ENCODE measurements at regions not wholly inside any gene's neighbourhood (a gene's known extent, or its start where the extent isn't known, plus 50 kb on each side); places are given as distances from the start of the nearest gene placed in this dataset.
"Not testable (repeated sequence)": the region's sequence is repeated elsewhere in the genome, so short reads cannot be mapped to it uniquely, and the experiment has no call there.

- no peak for DNase-seq
Measured at GRCh38 chr6:112939563-112939962, 592.4 kb downstream of the RFPL4B start.

GRCh38 chr6:112941613-112942012 lies 594.5 kb downstream of the RFPL4B start:
- DNase-seq: no peak

DNA sequence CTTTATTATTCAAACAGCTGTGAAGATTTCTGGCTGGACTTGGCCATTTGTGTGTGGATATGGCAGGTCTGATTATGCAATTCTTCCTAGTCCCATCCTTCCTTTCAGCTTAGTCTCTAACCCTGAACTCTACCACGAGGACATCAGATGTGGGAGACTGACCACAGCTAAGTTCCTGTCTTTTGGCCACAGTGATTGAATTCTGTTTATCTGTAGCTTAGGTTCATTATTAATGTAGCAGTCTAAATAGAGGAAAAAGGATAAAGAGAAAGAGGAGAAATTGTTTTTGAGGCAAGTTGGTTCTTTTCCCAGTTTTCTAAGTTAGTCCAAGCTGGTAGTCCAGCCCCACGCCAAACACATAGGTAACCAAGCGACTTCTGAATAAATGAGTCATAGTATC lies 598.9 kb downstream of the RFPL4B start:
- DNase-seq: no peak

DNA sequence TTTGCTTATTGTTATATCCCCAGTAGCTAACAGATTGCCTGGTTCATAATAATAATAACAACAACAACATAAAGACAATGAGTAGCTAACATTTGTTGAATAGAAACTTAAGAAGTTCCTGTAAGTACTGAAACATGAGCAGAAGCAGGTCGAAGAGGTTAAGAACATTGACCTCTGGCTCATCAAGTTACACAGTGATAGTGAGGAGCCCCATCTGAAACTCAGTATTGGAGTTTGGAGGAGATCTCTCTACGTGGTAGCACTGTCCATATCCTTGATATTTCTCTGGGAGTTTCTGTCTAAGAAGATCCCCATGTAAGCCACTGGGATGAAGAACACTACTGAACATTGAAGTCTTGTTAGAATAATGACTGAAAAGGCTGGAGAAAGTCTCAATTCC lies 600.4 kb downstream of the RFPL4B start:
- no peak for DNase-seq

GRCh38 chr6:112951829-112952228 lies 604.7 kb downstream of the RFPL4B start:
- peak; percentile 3 for DNase-seq

DNA sequence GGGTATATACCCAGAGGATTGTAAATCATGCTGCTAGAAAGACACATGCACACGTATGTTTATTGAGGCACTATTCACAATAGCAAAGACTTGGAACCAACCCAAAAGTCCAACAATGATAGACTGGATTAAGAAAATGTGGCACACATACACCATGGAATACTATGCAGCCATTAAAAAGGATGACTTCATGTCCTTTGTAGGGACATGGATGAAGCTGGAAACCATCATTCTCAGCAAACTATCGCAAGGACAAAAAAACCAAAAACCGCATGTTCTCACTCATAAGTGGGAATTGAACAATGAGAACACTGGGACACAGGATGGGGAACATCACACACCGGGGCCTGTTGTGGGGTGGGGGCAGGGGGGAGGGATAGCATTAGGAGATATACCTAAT lies 608.6 kb downstream of the RFPL4B start:
- not testable (repeated sequence) for DNase-seq

DNA sequence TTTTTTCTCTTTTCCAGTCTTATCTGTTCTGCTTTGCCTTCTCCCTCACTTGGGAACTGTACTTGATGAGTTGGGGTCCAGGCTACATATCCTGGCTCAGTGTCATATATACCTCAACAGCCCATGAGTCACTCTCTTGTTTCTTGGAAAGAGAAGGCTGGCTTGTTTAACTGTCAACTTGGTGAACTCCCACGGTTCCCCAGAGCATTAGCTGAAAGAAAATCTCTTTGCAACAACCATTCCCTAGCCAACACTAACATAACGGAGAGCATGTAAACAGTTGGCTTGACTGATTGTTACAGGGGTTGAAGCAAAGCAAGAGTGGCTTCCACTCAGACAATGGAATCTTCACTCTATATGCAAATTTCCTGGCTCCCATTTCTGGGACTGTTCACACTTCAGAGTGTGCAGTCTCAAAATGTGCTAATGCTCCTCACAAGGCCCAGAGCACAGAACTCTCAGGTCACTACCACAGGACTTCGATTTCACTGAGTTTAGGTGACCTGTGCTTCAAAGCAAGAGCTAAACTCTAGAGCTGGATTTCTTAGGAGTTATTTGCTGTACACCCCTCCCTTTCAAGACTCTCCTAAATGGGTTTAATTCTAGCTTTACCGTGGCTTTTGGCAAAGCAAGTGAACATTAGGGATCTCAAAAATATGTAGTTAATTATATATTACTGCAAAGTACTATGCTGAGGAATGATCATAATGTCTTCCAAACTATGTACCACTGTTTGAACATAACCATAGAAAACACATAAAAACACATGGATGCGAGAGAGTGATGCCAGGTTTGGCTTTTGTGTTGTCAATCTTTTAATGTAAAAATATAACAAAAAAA lies 609.8 kb downstream of the RFPL4B start:
- no peak for DNase-seq

DNA sequence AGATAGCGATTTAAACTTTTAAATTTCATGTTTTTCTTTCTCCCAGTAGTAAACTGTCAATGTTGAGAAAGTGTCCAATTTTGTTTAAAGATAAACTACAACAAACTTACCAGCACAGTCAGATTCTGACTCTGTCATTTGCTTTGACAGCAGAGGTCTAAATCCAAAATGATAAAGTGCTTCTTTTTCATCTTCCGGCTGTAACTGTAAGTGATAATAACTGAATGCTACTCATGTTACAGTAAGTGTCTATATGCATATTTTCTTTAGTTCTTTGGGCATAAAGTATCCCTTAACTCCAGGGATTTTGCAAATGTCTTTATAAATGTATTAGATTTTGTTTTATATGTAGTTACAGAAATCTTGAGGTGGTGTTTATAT lies 610.4 kb downstream of the RFPL4B start:
- DNase-seq: no peak

DNA sequence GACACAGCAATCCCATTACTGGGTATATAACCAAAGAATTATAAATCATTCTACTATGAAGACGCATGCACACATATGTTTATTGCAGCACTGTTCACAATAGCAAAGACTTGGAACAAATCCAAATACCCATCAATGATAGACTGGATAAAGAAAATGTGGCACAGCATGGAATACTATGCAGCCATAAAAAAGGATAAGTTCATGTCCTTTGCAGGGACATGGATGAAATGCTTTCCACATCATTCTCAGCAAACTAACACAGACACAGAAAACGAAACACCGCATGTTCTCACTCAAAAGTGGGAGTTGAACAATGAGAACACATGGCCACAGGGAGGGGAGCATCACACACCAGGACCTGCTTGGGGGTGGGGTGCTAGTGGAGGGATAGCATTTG lies 613.0 kb downstream of the RFPL4B start:
- not testable (repeated sequence) for DNase-seq

GRCh38 chr6:112967974-112968373 lies 620.8 kb downstream of the RFPL4B start:
- no peak for DNase-seq

DNA sequence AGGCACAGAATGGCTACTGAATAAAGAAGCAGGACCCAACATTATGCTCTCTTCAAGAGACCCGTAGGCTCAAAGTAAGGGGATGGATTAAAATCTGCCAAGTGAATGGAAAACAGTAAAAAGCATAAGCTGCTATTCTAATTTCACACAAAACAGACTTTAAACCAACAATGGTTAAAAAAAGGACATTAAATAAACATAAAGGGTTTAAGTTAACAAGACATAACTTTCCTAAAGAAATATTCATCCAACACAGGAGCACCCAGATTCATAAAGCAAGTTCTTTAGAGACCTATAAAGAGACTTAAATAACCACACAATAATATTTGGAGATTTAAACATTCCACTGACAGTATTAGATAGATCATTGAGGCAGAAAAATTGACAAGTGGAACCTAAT lies 624.5 kb downstream of the RFPL4B start:
- DNase-seq: no peak

- DNase-seq: not testable (repeated sequence)
Measured at GRCh38 chr6:112974931-112975330, 627.8 kb downstream of the RFPL4B start.

- not testable (repeated sequence) for DNase-seq
Measured at GRCh38 chr6:112976579-112976978, 629.4 kb downstream of the RFPL4B start.

DNA sequence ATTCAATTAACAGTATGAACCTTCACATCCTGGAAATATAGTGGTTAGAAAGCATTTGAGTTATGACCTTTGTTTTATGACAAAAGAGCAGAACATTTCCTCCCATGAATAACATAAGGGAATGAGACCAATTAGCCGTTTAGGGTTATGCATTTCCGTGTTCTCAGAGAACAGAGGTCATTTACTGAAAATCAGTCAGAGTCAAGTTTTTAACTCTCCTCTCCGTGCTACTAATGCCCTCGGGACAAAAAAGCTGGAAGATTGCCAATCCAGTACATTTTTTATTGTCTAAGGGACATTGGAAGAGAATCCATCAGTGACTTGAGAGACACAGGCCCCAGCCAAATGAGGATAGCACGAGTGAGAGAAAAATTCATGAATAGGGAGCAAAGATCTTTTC lies 632.7 kb downstream of the RFPL4B start:
- no peak for DNase-seq

DNA sequence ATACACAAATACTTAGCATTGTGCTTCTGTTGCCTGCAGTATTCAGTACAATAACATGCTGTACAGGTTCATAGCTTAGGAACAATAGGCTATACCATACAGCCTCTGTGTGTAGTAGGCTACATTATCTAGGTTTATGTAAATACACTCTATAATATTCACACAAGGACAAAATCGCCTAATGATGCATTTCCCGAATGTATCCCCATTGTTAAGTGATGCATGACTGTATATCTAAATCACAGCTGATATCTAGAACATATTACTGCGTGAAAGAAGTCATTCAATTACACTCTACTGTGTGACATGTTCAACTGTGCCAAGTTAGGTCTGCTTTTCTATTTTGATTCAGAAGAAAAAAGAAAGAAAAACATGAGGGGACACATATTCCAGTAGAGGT lies 633.5 kb downstream of the RFPL4B start:
- DNase-seq: no peak

DNA sequence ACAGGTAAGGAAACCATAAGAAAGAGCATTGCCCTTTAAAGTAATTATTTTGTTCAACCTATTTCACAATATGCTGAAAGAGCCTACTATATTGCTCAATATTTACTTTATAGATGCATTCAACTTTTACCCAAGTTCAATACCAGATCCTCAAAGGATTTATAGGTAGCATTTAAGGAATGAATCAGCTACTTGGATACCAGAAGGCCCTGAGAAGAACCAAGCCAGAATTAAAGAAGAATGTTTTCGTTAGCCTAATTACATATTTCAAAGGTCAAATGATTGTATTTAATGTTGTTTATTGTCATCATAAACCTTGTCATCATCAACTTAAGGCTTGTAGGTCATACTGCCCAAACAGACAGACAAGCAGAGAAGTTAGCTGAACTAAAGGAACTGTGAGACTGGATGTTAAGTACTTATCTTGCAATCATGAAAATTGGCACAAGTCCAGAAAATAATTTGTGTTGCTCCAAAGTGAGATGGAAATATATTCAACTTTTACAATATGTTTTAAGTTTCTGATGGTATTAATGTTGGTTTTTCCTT lies 636.7 kb downstream of the RFPL4B start:
- DNase-seq: no peak

DNA sequence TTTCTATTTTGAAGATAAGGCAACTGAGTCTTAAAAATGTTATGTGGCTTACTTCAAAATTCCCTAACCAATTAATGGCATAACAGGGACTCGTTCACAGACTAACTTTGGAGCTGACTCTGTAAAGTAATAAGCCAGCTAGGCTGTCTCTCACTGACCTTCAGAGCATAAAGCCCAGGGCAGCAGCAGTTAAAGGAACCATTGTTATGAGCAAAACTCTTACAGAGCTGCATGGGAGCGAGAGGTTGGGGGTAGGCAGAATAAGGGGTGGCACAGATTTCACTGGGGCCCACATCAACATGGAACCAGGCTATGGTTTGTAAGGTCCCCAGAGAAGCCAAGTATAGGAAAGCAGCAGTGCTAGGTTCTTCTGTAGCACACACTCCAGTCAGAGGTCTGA lies 637.8 kb downstream of the RFPL4B start:
- DNase-seq: no peak

DNA sequence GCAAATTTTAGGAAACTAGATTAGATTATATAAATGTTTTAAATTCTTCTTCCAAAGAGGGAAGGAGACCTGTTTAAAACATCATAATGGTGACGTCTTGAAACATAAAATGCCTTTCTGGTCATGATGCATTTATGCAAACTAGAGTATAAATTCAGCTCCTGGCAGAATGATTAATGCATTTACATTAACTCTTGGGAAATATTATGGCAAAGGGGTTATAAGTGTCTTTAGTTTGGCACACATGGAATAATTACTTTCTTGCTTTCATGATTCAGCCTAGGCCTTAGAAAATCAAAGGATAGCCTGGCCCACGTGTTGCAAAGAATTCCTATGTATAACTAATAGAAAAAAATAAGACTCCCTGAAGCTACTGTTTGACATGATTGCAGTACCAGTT lies 639.2 kb downstream of the RFPL4B start:
- no peak for DNase-seq

DNA sequence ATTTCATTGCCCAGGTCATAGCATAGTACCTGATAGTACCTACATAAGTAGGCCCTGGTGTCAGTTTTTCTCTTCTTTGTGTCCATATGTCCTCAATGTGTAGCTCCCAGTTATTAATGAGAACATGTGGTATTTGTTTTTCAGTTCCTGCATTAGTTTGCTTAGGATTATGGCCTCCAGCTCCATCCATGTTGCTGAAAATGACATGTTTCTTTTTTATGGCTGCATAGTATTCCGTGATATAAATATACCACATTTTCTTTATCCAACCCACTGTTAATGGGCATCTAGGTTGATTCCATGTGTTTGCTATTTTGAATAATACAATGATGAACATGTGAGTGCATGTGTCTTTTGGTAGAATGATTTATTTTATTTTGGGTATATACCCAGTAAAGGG lies 641.6 kb downstream of the RFPL4B start:
- no peak for DNase-seq

GRCh38 chr6:112990971-112991370 lies 643.8 kb downstream of the RFPL4B start:
- no peak for DNase-seq

DNA sequence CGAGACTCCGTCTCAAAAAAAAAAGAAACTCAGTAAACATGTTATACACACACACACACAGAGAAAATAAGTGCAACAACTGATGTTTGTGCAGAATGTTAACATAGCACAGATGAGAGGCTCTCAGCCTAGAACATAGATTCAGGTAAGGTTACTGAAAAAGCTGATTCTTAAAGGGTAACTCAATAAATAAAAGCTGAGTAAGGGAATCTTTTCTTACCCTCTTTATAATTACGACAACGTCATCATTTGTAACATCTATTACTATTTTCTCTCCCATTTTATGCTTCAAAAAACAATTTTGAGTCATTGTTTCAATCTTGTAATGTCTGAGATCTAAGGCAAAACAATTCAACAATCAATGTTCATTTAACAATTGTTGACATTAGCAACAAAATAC lies 644.8 kb downstream of the RFPL4B start:
- no peak for DNase-seq

DNA sequence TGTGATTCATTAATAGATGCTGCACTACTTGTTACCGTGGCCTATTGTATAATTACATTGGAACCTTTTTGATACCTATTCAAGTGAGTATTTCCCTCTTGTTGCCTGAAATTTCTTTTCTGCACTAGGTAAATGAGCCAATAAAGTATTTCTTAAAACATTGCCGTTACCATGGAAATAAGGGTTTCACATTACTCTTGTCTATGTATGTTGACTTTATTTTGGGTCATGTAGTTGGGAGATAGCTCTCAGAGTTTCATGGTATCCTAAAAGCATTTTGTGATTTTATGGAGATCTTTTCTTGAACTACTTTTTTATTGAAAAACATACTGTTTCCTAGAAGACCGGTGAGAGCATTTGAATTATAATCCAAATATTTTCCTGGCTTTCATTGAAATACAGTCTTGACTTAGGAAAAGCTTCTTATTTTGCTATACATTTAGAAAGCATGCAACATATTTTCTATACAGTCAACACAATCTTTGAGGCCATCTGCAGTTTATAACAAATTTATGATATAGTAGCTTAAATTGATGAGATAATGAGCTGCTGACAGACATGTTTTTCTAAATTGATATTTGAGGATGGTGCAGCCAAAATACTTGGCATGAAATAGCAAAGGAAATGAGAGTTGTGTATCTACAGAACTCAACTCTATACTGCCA lies 650.4 kb downstream of the RFPL4B start:
- no peak for DNase-seq

DNA sequence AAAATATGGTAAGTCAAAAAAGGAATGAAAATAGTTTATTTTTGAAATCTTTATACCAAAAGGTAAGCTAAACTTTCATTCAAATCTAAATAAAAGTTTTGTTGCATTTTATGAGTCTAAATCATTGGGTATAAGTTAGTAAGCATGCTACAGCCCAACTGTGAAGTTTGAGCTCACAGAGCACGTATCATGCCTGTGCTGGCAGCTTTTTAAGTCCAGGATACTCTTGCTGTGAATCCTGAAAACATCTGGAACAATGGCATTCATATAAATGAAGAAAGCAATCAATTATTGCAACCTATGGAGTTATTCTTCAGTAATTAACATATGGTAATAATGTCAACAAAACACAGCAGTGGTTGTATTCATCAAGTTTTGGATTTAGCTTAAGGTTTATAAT lies 656.9 kb downstream of the RFPL4B start:
- no peak for DNase-seq
